Large intestine (tissue), 3 donors: ENCODE measurements at regions not wholly inside any gene's neighbourhood (a gene's known extent, or its start where the extent isn't known, plus 50 kb on each side); places are given as distances from the start of the nearest gene placed in this dataset.
"Not testable (repeated sequence)": the region's sequence is repeated elsewhere in the genome, so short reads cannot be mapped to it uniquely, and the experiment has no call there.

Source experiments
- DNase-seq, 2 donors: peaks; one replicate each; pipeline versions ENCODE4 v3.0.0 to v3.0.0-alpha.2; 2013
- H3K27ac ChIP-seq: one replicate; pipeline ENCODE4 v1.5.1; 2013; ENCODE audit warnings: low read length
- H3K27me3 ChIP-seq: 2 replicates; pipeline ENCODE4 v1.6.1; 2013; ENCODE audit warnings: low read length; ENCODE audit not compliant: control insufficient read depth, insufficient read depth
- H3K36me3 ChIP-seq: 2 replicates; pipeline ENCODE4 v1.6.1; 2013; ENCODE audit warnings: low read length; ENCODE audit not compliant: control insufficient read depth, insufficient read depth
- H3K4me1 ChIP-seq: one replicate; pipeline ENCODE4 v1.6.1; 2013; ENCODE audit warnings: low read length; ENCODE audit not compliant: control insufficient read depth, insufficient read depth
- H3K4me3 ChIP-seq: one replicate; pipeline ENCODE4 v1.5.1; 2013; ENCODE audit warnings: low read length
- H3K9me3 ChIP-seq: one replicate; pipeline ENCODE4 v1.6.1; 2013; ENCODE audit warnings: mild to moderate bottlenecking, low read depth, low read length, moderate library complexity; ENCODE audit not compliant: control insufficient read depth
- WGBS: methylation state at CpG from one replicate; pipeline ENCODE4 v1.1.5; 2013; ENCODE audit warnings: low lambda C conversion rate; ENCODE audit not compliant: insufficient coverage; 5-methylcytosine and 5-hydroxymethylcytosine counted together

DNA sequence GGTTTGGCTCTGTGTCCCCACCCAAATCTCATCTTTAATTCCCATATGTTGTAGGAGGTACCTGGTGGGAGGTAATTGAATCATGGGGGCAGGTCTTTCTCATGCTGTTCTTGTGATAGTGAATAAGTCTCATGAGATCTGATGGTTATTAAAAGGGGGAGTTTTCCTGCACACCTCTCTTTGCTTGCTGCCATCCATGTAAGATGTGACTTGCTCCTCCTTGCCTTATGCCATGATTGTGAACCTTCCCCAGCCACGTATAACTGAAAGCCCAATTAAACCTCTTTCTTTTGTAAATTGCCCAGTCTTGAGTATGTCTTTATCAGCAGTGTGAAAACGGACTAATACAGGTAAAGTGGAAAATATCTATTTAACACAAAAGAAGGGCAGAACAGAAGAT, 213.3 kb downstream of the PTGER3 start:
- not testable (repeated sequence) for H3K27ac ChIP-seq, H3K36me3 ChIP-seq, H3K4me3 ChIP-seq, H3K4me1 ChIP-seq, H3K27me3 ChIP-seq, DNase-seq, H3K9me3 ChIP-seq
- WGBS: 100% methylated on average over 1 of the region's 2 CpGs

DNA sequence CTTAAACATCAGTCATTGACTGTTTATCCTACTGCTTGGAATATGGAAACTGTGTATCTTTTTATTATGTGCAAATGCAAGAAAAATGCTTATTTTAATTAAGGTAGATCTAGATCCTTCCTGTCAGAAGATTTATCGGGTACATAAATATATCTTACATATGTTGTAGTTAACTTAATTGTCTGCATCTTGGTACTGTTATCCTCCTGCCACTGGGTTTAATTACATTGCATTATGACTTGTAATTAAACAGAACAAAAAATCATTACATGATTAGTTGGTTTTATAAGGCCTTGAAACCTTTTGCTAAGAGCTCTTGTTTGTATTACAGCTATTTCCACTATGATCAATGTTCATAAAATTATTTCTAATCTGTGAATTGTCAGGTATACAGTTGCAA, 211.2 kb downstream of the PTGER3 start:
- Histone ChIP-seq H3K27me3 (no peaks in the 10 kb centered on the region), H3K27ac (no peak overlapping the region), H3K4me1 (no peaks in the 10 kb centered on the region), H3K9me3 (peaks cover 2% of the 10 kb centered on the region), H3K4me3 (no peak overlapping the region), H3K36me3 (no peaks in the 10 kb centered on the region)
- no CpG with 5 or more reads among the region's 1 CpG for WGBS
- no peak for DNase-seq

DNA sequence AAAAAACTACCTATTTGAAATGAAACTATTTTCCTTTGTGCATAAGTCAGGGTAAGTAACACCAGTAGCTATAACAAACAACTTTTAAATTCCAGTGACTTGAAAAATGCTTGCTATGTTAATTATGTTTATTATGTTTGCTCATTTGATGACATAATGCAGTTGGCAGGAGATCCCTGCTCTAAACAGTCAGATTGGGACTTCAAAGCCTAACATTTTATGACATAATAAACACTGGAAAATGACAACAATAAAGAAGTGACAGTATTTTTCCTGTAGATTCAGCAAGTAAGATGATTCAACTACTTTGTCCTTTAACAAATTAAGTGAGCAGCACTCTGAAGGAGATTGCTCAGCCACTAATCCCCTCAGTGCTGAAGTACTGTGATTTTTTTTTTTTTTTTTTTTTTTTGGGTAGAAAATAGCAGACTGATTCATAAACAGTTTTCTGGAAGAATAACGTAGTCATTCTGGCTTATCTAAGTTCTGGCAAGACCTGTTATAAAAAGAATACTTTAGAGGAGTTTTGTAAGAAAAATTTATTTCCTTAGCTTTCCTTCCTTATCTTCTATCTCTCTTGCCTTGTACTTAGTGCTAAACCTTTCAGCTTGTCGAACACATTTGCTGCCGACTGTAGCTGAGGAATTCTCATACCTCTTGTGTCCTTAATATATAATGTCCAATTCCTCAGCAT, 207.2 kb downstream of the PTGER3 start:
- H3K27me3 ChIP-seq: no peaks in the 10 kb centered on the region
- peaks cover 2% of the 10 kb centered on the region for H3K9me3 ChIP-seq
- no peaks in the 10 kb centered on the region for H3K36me3 ChIP-seq
- no peak overlapping the region for H3K4me3 ChIP-seq
- no peak overlapping the region for H3K27ac ChIP-seq
- DNase-seq: no peak
- no CpG with 5 or more reads among the region's 3 CpGs for WGBS
- H3K4me1 ChIP-seq: no peaks in the 10 kb centered on the region

DNA sequence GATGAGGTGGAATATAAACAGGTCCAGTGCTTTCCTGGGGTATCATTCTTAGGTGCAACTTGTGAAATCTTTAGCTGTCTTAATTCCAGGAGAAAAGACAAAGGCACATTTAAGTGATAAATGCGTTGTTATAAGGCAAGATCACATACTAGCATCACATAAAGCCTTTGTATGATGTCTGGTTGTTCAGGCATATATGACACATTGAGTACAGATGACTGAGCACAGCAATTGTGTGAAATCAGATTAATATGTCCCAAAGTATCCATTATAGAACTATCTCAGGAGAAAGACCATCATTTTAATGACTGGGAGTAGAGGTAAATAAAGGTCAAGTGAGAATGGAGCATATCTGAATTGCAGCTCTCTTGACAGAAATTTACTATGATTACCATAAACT, 205.1 kb downstream of the PTGER3 start:
- H3K27ac ChIP-seq: no peak overlapping the region
- H3K36me3 ChIP-seq: no peaks in the 10 kb centered on the region
- H3K4me3 ChIP-seq: no peak overlapping the region
- WGBS: no CpG with 5 or more reads among the region's 1 CpG
- no peak for DNase-seq
- H3K9me3 ChIP-seq: no peaks in the 10 kb centered on the region
- no peaks in the 10 kb centered on the region for H3K4me1 ChIP-seq
- no peaks in the 10 kb centered on the region for H3K27me3 ChIP-seq

DNA sequence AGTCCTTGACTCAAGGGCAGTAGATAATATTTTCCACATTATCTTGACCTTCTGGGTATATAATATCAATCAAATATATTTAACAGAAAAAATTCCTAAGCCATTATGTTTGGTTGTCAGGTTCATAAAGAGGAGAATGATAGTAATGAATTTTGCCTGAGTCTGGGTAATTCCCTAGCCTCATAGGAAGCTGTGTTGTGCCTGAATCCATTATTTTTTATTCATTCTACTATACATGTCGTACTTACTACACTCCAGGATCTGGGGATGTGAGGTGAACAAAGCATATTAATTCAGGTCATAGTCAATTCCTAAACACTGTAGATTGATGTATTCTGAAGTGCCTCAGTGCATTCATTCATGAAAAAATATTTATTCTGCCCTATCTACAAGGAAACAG, 204.2 kb downstream of the PTGER3 start:
- no peaks in the 10 kb centered on the region for H3K36me3 ChIP-seq
- no peak for DNase-seq
- WGBS: 80% methylated on average over 1 of the region's 1 CpG

DNA sequence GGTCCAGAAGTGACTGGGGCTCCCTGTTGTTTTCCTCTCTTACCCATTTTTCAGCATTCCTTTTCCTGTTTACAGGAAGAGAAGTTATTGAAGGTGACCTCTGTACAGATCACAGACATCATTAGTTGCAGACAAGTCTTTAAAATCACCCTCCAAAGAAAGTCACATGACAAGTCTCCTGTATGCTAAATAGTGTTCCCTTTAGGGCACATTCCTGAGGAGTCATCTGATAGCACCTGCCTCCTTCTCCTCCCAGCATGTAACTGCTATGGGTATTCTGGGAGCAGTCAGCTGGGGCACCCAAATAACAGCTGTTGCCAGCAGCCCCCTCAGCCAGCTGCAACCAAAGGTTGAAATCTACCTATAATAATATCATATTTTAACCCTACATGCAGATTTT, 200.6 kb downstream of the PTGER3 start:
- Histone ChIP-seq H3K4me3 (no peak overlapping the region), H3K9me3 (no peaks in the 10 kb centered on the region), H3K27me3 (no peaks in the 10 kb centered on the region), H3K36me3 (no peaks in the 10 kb centered on the region), H3K4me1 (no peaks in the 10 kb centered on the region), H3K27ac (no peak overlapping the region)
- DNase-seq: no peak

More for the DNA sequence above, 204.2 kb downstream of the PTGER3 start:
- H3K27ac ChIP-seq: no peak overlapping the region
- H3K4me3 ChIP-seq: no peak overlapping the region
- H3K4me1 ChIP-seq: no peaks in the 10 kb centered on the region
- H3K9me3 ChIP-seq: no peaks in the 10 kb centered on the region
- H3K27me3 ChIP-seq: no peaks in the 10 kb centered on the region

DNA sequence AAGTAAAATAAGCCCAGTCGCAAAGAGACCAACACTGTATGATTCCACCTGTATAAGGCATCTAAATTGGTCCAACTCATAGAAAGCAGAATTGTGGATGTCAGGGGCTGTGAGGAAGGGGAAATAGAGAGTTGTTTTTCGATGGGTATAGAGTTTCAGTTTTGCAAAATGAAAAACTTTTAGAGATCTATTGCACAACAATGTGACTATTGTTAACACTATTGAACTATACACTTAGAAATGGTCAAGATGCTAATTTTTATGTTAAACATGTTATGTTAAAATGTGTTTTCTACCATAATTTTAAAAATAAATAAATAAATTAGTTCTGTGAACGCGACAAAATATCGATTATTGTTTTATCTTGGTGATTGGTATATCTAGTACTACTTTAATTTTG, 192.4 kb downstream of the PTGER3 start:
- H3K27ac ChIP-seq: no peak overlapping the region
- 69% methylated on average over 4 of the region's 5 CpGs for WGBS
- no peaks in the 10 kb centered on the region for H3K9me3 ChIP-seq
- no peaks in the 10 kb centered on the region for H3K4me1 ChIP-seq
- no peaks in the 10 kb centered on the region for H3K36me3 ChIP-seq
- H3K27me3 ChIP-seq: no peaks in the 10 kb centered on the region
- H3K4me3 ChIP-seq: no peak overlapping the region
- no peak for DNase-seq

DNA sequence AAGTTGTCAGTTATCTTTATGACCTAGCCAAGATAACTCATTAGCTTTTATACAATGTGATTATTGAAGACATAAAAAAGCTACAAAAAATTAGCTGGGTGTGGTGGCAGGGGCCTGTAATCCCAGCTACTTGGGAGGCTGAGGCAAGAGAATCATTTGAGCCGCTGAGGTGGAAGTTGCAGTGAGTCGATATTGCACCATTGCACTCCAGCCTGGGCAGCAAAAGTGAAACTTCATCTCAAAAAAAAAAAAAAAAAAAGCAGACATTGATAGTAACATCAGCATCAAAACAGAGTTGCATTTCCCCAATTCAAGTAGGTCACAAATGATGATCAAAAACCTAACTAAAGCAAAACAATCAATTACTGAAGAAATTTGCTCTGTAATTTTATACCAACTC, 191.4 kb downstream of the PTGER3 start:
- no CpG with 5 or more reads among the region's 2 CpGs for WGBS
- no peaks in the 10 kb centered on the region for H3K4me1 ChIP-seq
- H3K4me3 ChIP-seq: no peak overlapping the region

DNA sequence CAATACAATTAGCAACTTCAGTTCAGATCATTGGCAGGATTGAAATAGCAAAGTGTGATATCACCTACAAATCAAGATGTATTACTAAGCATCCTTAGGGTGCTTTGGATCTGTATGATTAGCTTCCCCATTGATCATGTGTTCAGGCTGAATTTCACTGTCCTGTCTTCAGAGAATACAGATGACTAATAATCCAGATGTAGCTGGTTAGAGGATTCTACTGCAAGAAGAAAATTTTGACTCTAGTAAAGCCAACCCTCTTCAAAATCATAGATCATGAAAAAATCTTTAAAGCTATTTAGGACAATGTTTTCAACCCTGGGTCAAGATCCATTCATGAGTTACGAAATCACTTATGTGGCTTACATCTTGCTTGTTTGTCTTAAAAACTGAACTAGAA, 184.4 kb downstream of the PTGER3 start:
- Histone ChIP-seq H3K4me3 (no peak overlapping the region), H3K9me3 (no peaks in the 10 kb centered on the region), H3K27ac (no peak overlapping the region), H3K36me3 (no peaks in the 10 kb centered on the region), H3K27me3 (no peaks in the 10 kb centered on the region), H3K4me1 (no peaks in the 10 kb centered on the region)
- no peak for DNase-seq
- WGBS: 100% methylated on average over 1 of the region's 1 CpG

More for the DNA sequence above, 191.4 kb downstream of the PTGER3 start:
- no peaks in the 10 kb centered on the region for H3K36me3 ChIP-seq
- no peak overlapping the region for H3K27ac ChIP-seq
- DNase-seq: no peak
- H3K9me3 ChIP-seq: no peaks in the 10 kb centered on the region
- H3K27me3 ChIP-seq: no peaks in the 10 kb centered on the region

DNA sequence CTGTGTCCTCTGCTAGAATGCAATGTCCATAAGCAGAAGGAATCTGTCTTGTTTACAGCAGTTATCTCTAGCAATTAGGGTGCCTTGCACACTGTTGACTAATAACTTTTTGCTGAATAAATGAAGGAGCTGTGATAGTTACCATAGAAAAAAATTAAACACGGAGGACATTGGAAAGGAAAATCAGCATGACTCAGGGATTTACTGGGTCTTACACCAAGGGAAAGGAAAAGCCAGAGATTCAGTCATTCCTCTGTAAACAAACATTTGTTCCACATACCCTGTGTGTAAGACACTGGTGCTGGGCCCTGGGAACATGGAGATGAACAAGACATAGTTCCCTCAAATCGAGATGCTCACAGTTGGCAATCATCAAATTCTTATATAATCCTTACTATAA, 183.3 kb downstream of the PTGER3 start:
- H3K36me3 ChIP-seq: no peaks in the 10 kb centered on the region
- H3K27me3 ChIP-seq: no peaks in the 10 kb centered on the region
- H3K9me3 ChIP-seq: no peaks in the 10 kb centered on the region
- no peaks in the 10 kb centered on the region for H3K4me1 ChIP-seq
- no peak for DNase-seq
- no peak overlapping the region for H3K27ac ChIP-seq
- H3K4me3 ChIP-seq: no peak overlapping the region
- WGBS: 100% methylated on average over 1 of the region's 2 CpGs

DNA sequence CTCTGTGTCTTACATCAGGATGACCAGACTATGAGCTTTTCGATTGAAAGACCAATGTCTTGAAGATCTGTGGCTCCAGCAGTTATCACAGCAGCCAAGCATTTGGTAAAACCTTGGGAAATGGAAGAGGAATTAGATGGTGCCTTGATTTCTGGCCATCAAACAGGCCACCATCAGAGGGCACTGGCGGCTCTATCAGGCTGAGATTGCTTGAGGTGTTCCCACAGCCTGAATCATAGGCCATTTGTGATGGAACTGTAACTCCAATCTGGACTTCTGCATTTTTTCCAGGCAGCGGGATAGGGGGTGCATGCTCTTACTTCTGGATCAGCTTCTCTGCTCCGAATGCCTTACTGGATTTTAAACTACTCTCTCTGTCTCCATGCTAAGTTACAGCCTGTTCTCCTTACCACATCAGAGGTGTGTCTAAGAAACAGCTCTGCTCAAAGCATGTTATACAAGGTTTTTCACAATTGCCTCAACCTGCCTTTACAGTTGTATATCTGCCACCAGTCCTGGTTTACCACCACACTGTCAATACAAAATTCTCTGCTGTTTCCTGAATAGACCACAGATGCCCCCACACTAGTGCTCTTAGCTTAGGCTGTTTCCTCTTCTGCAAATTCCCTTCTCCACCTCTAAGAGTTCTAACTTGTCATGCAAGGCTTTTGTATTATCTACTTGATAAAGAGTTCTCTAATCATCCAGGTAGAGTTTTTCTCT, 180.9 kb downstream of the PTGER3 start:
- Histone ChIP-seq H3K36me3 (no peaks in the 10 kb centered on the region), H3K27ac (no peak overlapping the region), H3K4me3 (no peak overlapping the region), H3K9me3 (no peaks in the 10 kb centered on the region), H3K27me3 (no peaks in the 10 kb centered on the region), H3K4me1 (no peaks in the 10 kb centered on the region)
- no peak for DNase-seq
- WGBS: no CpG with 5 or more reads among the region's 4 CpGs
